ENCODE measurements at regions not wholly inside any gene's neighbourhood (a gene's known extent, or its start where the extent isn't known, plus 50 kb on each side); places are given as distances from the start of the nearest gene placed in this dataset.
"Not testable (repeated sequence)": the region's sequence is repeated elsewhere in the genome, so short reads cannot be mapped to it uniquely, and the experiment has no call there.

- H3K27me3 ChIP-seq (ENCODE audit: control insufficient read depth, insufficient read depth, low read length); H3K27ac Mint-ChIP-seq; H3K27ac ChIP-seq (ENCODE audit: insufficient read depth, low read length, poor library complexity, severe bottlenecking); DNase-seq; H3K4me3 Mint-ChIP-seq; H3K27me3 Mint-ChIP-seq; ATAC-seq (ENCODE audit: low read depth in 2 of 2); H3K4me3 ChIP-seq (ENCODE audit: low read depth, low read length); H3K36me3 ChIP-seq (ENCODE audit: control insufficient read depth, insufficient read depth, low read length); H3K9me3 Mint-ChIP-seq; H3K9me3 ChIP-seq (ENCODE audit: control insufficient read depth in 2 of 2, low read length in 2 of 2); H3K4me1 ChIP-seq (ENCODE audit: control insufficient read depth, insufficient read depth, low read length, poor library complexity, severe bottlenecking); H3K36me3 Mint-ChIP-seq; H3K4me1 Mint-ChIP-seq: not testable (repeated sequence)
Measured at GRCh38 chr2:131818267-131818973, 290.7 kb downstream of the CCDC74A start.

GRCh38 chr2:131822237-131822721, 294.6 kb downstream of the CCDC74A start:
- not testable (repeated sequence) for ATAC-seq (ENCODE audit: low read depth in 2 of 2); H3K36me3 ChIP-seq (ENCODE audit: control insufficient read depth, insufficient read depth, low read length); H3K4me1 ChIP-seq (ENCODE audit: control insufficient read depth, insufficient read depth, low read length, poor library complexity, severe bottlenecking); H3K27ac Mint-ChIP-seq; H3K27ac ChIP-seq (ENCODE audit: insufficient read depth, low read length, poor library complexity, severe bottlenecking); H3K4me3 ChIP-seq (ENCODE audit: low read depth, low read length); H3K4me3 Mint-ChIP-seq; H3K36me3 Mint-ChIP-seq; H3K9me3 ChIP-seq (ENCODE audit: control insufficient read depth in 2 of 2, low read length in 2 of 2); H3K9me3 Mint-ChIP-seq; H3K27me3 Mint-ChIP-seq; H3K27me3 ChIP-seq (ENCODE audit: control insufficient read depth, insufficient read depth, low read length); H3K4me1 Mint-ChIP-seq; DNase-seq

- H3K27ac ChIP-seq (ENCODE audit: insufficient read depth, low read length, poor library complexity, severe bottlenecking); H3K4me3 ChIP-seq (ENCODE audit: low read depth, low read length); H3K27me3 Mint-ChIP-seq; H3K27ac Mint-ChIP-seq; ATAC-seq (ENCODE audit: low read depth in 2 of 2); H3K4me1 ChIP-seq (ENCODE audit: control insufficient read depth, insufficient read depth, low read length, poor library complexity, severe bottlenecking); H3K27me3 ChIP-seq (ENCODE audit: control insufficient read depth, insufficient read depth, low read length); DNase-seq; H3K36me3 Mint-ChIP-seq; H3K4me1 Mint-ChIP-seq; H3K36me3 ChIP-seq (ENCODE audit: control insufficient read depth, insufficient read depth, low read length); H3K9me3 ChIP-seq (ENCODE audit: control insufficient read depth in 2 of 2, low read length in 2 of 2); H3K9me3 Mint-ChIP-seq; H3K4me3 Mint-ChIP-seq: not testable (repeated sequence)
Measured at GRCh38 chr2:131823058-131823457, 295.4 kb downstream of the CCDC74A start.

GRCh38 chr2:131824986-131825385, 297.3 kb downstream of the CCDC74A start:
- not testable (repeated sequence) for H3K36me3 Mint-ChIP-seq; H3K27ac ChIP-seq (ENCODE audit: insufficient read depth, low read length, poor library complexity, severe bottlenecking); H3K27me3 Mint-ChIP-seq; H3K4me3 Mint-ChIP-seq; H3K9me3 Mint-ChIP-seq; H3K4me3 ChIP-seq (ENCODE audit: low read depth, low read length); H3K9me3 ChIP-seq (ENCODE audit: control insufficient read depth in 2 of 2, low read length in 2 of 2); H3K4me1 ChIP-seq (ENCODE audit: control insufficient read depth, insufficient read depth, low read length, poor library complexity, severe bottlenecking); H3K36me3 ChIP-seq (ENCODE audit: control insufficient read depth, insufficient read depth, low read length); H3K27me3 ChIP-seq (ENCODE audit: control insufficient read depth, insufficient read depth, low read length); H3K4me1 Mint-ChIP-seq; H3K27ac Mint-ChIP-seq; ATAC-seq (ENCODE audit: low read depth in 2 of 2); DNase-seq

GRCh38 chr2:131827481-131828163, 299.9 kb downstream of the CCDC74A start:
- Mint-ChIP-seq H3K36me3 (no peaks in the 10 kb centered on the region), H3K4me1 (no peaks in the 10 kb centered on the region), H3K27me3 (no peaks in the 10 kb centered on the region), H3K9me3 (peaks cover 0 to 2% (median 0%) of the 10 kb centered on the region in 7 donors), H3K27ac (no peak overlapping the region), H3K4me3 (no peak overlapping the region)
- DNase-seq (no peak), ATAC-seq (ENCODE audit: low read depth in 2 of 2) (no peak)
- H3K36me3 ChIP-seq (ENCODE audit: control insufficient read depth, insufficient read depth, low read length), result no peaks in the 10 kb centered on the region
- H3K4me1 ChIP-seq (ENCODE audit: control insufficient read depth, insufficient read depth, low read length, poor library complexity, severe bottlenecking), result no peaks in the 10 kb centered on the region
- no peaks in the 10 kb centered on the region for H3K9me3 ChIP-seq (ENCODE audit: control insufficient read depth in 2 of 2, low read length in 2 of 2)
- no peak overlapping the region for H3K4me3 ChIP-seq (ENCODE audit: low read depth, low read length)
- H3K27ac ChIP-seq (ENCODE audit: insufficient read depth, low read length, poor library complexity, severe bottlenecking), result no peak overlapping the region
- H3K27me3 ChIP-seq (ENCODE audit: control insufficient read depth, insufficient read depth, low read length), result no peaks in the 10 kb centered on the region

- H3K27me3 Mint-ChIP-seq, result no peaks in the 10 kb centered on the region
- H3K9me3 Mint-ChIP-seq, result peaks cover 0 to 2% (median 0%) of the 10 kb centered on the region in 7 donors
- no peak overlapping the region for H3K27ac ChIP-seq (ENCODE audit: insufficient read depth, low read length, poor library complexity, severe bottlenecking)
- no peaks in the 10 kb centered on the region for H3K36me3 ChIP-seq (ENCODE audit: control insufficient read depth, insufficient read depth, low read length)
- H3K4me1 ChIP-seq (ENCODE audit: control insufficient read depth, insufficient read depth, low read length, poor library complexity, severe bottlenecking), result no peaks in the 10 kb centered on the region
- DNase-seq, result no peak
- H3K9me3 ChIP-seq (ENCODE audit: control insufficient read depth in 2 of 2, low read length in 2 of 2), result no peaks in the 10 kb centered on the region
- H3K36me3 Mint-ChIP-seq, result no peaks in the 10 kb centered on the region
- H3K27me3 ChIP-seq (ENCODE audit: control insufficient read depth, insufficient read depth, low read length), result no peaks in the 10 kb centered on the region
- no peak overlapping the region for H3K4me3 Mint-ChIP-seq
- H3K4me1 Mint-ChIP-seq, result no peaks in the 10 kb centered on the region
- H3K4me3 ChIP-seq (ENCODE audit: low read depth, low read length), result no peak overlapping the region
- ATAC-seq (ENCODE audit: low read depth in 2 of 2), result no peak
- no peak overlapping the region for H3K27ac Mint-ChIP-seq
Measured at GRCh38 chr2:131828164-131828561, 300.5 kb downstream of the CCDC74A start.

- H3K27me3 ChIP-seq (ENCODE audit: control insufficient read depth, insufficient read depth, low read length); H3K36me3 Mint-ChIP-seq; H3K27me3 Mint-ChIP-seq; H3K9me3 ChIP-seq (ENCODE audit: control insufficient read depth in 2 of 2, low read length in 2 of 2); H3K27ac ChIP-seq (ENCODE audit: insufficient read depth, low read length, poor library complexity, severe bottlenecking); H3K4me3 ChIP-seq (ENCODE audit: low read depth, low read length); H3K4me1 ChIP-seq (ENCODE audit: control insufficient read depth, insufficient read depth, low read length, poor library complexity, severe bottlenecking); ATAC-seq (ENCODE audit: low read depth in 2 of 2); DNase-seq; H3K4me1 Mint-ChIP-seq; H3K36me3 ChIP-seq (ENCODE audit: control insufficient read depth, insufficient read depth, low read length); H3K9me3 Mint-ChIP-seq; H3K4me3 Mint-ChIP-seq; H3K27ac Mint-ChIP-seq: not testable (repeated sequence)
Measured at GRCh38 chr2:131828633-131829455, 301.2 kb downstream of the CCDC74A start.
